ENCODE measurements at regions not wholly inside any gene's neighbourhood (a gene's known extent, or its start where the extent isn't known, plus 50 kb on each side); places are given as distances from the start of the nearest gene placed in this dataset.

- Histone ChIP-seq H3K4me2 (ENCODE audit: low read length) (no peak overlapping the region), H3K4me3 (replicated peaks in 1 of 2; ENCODE audit: low read depth in 1 of 2, low read length in 2 of 2) (no peak overlapping the region), H4K20me1 (ENCODE audit: insufficient read depth) (no peaks in the 10 kb centered on the region), H3K27ac (ENCODE audit: low read depth, low read length) (no peak overlapping the region), H3K9me2 (ENCODE audit: insufficient read depth) (no peaks in the 10 kb centered on the region), H3K4me1 (ENCODE audit: control insufficient read depth in 1 of 2, insufficient read depth in 2 of 2, low read length in 2 of 2) (peaks cover 2 to 10% of the 10 kb centered on the region in 2 experiments; a peak in 2 of 4 replicates), H3K36me3 (ENCODE audit: control insufficient read depth in 1 of 2, insufficient read depth in 2 of 2, low read length in 2 of 2) (no peaks in the 10 kb centered on the region), H3K9me3 (ENCODE audit: control insufficient read depth in 1 of 2, insufficient read depth in 1 of 2, low read depth in 1 of 2, low read length in 2 of 2) (no peaks in the 10 kb centered on the region), H3K27me3 (ENCODE audit: insufficient read depth, low read length) (no peaks in the 10 kb centered on the region), H3K79me2 (ENCODE audit: insufficient read depth, low read length) (no peaks in the 10 kb centered on the region), H2AFZ (ENCODE audit: low read depth, low read length, poor library complexity, severe bottlenecking) (no peak overlapping the region), H3K9ac (ENCODE audit: low read length) (no peak overlapping the region)
- no peak for TF ChIP-seq ATF3 (IDR thresholded peaks at IDR 0.05)
- TF ChIP-seq RAD21 (IDR thresholded peaks at IDR 0.05; ENCODE audit: low read depth): peak; percentile 35
- ChIA-PET CTCF (no interaction called here), RAD21 (ENCODE audit: low non-redundant PET in 1 of 2, low total read pairs in 2 of 2, uncharacterized antibody in 2 of 2, unreplicated experiment in 2 of 2) (no interaction called here), POLR2A (no interaction called here)
- ATAC-seq (no peak), DNase-seq (ENCODE audit: low read depth, low spot score) (no peak)
- BruUV-seq (replicated peaks): no TSS peak
- intact Hi-C loops (cut with micrococcal nuclease): no loop called here
These were observed 123.0 kb upstream of the CTBP2 start for GRCh38 chr10:125283191-125283835.

GRCh38 chr10:125281091-125281490 is 120.7 kb upstream of the CTBP2 start:
- H3K79me2 ChIP-seq (ENCODE audit: insufficient read depth, low read length): no peaks in the 10 kb centered on the region
- RAD21 ChIA-PET (ENCODE audit: low non-redundant PET in 1 of 2, low total read pairs in 2 of 2, uncharacterized antibody in 2 of 2, unreplicated experiment in 2 of 2): no interaction called here
- no peaks in the 10 kb centered on the region for H3K36me3 ChIP-seq (ENCODE audit: control insufficient read depth in 1 of 2, insufficient read depth in 2 of 2, low read length in 2 of 2)
- H4K20me1 ChIP-seq (ENCODE audit: insufficient read depth): no peaks in the 10 kb centered on the region
- H3K4me2 ChIP-seq (ENCODE audit: low read length): no peak overlapping the region
- intact Hi-C loops (cut with micrococcal nuclease): no loop called here
- POLR2A ChIA-PET: no interaction called here
- H2AFZ ChIP-seq (ENCODE audit: low read depth, low read length, poor library complexity, severe bottlenecking): no peak overlapping the region
- peaks cover 2 to 10% of the 10 kb centered on the region in 2 experiments; a peak in 2 of 4 replicates for H3K4me1 ChIP-seq (ENCODE audit: control insufficient read depth in 1 of 2, insufficient read depth in 2 of 2, low read length in 2 of 2)
- H3K4me3 ChIP-seq (replicated peaks in 1 of 2; ENCODE audit: low read depth in 1 of 2, low read length in 2 of 2): no peak overlapping the region
- no peak overlapping the region for H3K27ac ChIP-seq (ENCODE audit: low read depth, low read length)
- H3K9me2 ChIP-seq (ENCODE audit: insufficient read depth): no peaks in the 10 kb centered on the region
- CTCF ChIA-PET: no interaction called here
- ATAC-seq: no peak
- no peak for DNase-seq (ENCODE audit: low read depth, low spot score)
- no peaks in the 10 kb centered on the region for H3K9me3 ChIP-seq (ENCODE audit: control insufficient read depth in 1 of 2, insufficient read depth in 1 of 2, low read depth in 1 of 2, low read length in 2 of 2)
- no peak for TF ChIP-seq CBX3 (IDR thresholded peaks at IDR 0.05; ENCODE audit: low read depth)
- no peak for TF ChIP-seq REST (IDR thresholded peaks at IDR 0.05; ENCODE audit: low read depth)
- TF ChIP-seq SRF (IDR thresholded peaks at IDR 0.05; ENCODE audit: low read depth): no peak
- no peaks in the 10 kb centered on the region for H3K27me3 ChIP-seq (ENCODE audit: insufficient read depth, low read length)
- H3K9ac ChIP-seq (ENCODE audit: low read length): no peak overlapping the region
- no TSS peak for BruUV-seq (replicated peaks)

All from HCT116 (cell line).